PC-3 (cell line): ENCODE measurements at regions not wholly inside any gene's neighbourhood (a gene's known extent, or its start where the extent isn't known, plus 50 kb on each side); places are given as distances from the start of the nearest gene placed in this dataset.

Source experiments
- ATAC-seq: fragments of 200-7000 bp; cut with Tn5 transposase; 2 replicates; pipeline ENCODE4 v1.9.1; 2020; ENCODE audit warnings: mild to moderate bottlenecking, moderate library complexity
- BruUV-seq: library from RNA; stranded (reverse); fragments of 400-500 nt; replicated peaks from 2 replicates; lab custom pipeline; 2021; lab: Mats Ljungman, UMichigan
- CTCF ChIA-PET: fragments of 300-600 bp; sonication (Branson Sonifier 250); formaldehyde crosslinking; loops from one replicate; lab custom pipeline; 2022; ENCODE audit warnings: antibody characterized with exemption; lab: Charles Lee
- POLR2A ChIA-PET: fragments of 300-600 bp; sonication (Branson Sonifier 250); formaldehyde crosslinking; loops from one replicate; lab custom pipeline; 2022; ENCODE audit warnings: antibody characterized with exemption; ENCODE audit not compliant: unreplicated experiment; lab: Charles Lee
- DNase-seq: peaks from one replicate; pipeline ENCODE4 v3.0.0-alpha.2; 2015
- H2AFZ ChIP-seq: fragments of 300-600 bp; sonication (generic); 2 replicates; pipeline ENCODE4 v1.6.0; 2016; ENCODE audit warnings: antibody characterized with exemption, low read length
- H3F3A ChIP-seq: fragments of 300-600 bp; sonication (generic); one replicate; pipeline ENCODE4 v1.6.0; 2017; ENCODE audit warnings: antibody characterized with exemption, low read length, control low read depth, mild to moderate bottlenecking; ENCODE audit not compliant: unreplicated experiment
- H3K27ac ChIP-seq: fragments of 300-600 bp; sonication (generic); 2 replicates; pipeline ENCODE4 v1.5.1; 2016; ENCODE audit warnings: mild to moderate bottlenecking, low read length
- H3K27me3 ChIP-seq: fragments of 300-600 bp; sonication (generic); 2 replicates; pipeline ENCODE4 v1.6.1; 2016; ENCODE audit warnings: low read length, mixed read lengths
- H3K36me3 ChIP-seq: fragments of 300-600 bp; sonication (generic); 2 replicates; pipeline ENCODE4 v1.6.1; 2016; ENCODE audit warnings: low read depth, mixed run types, low read length, mixed read lengths
- H3K4me1 ChIP-seq: fragments of 300-600 bp; sonication (generic); 2 replicates; pipeline ENCODE4 v1.5.1; 2016; ENCODE audit warnings: low read length; ENCODE audit not compliant: insufficient read depth
- H3K4me2 ChIP-seq: fragments of 300-600 bp; sonication (generic); 2 replicates; pipeline ENCODE4 v1.6.0; 2016; ENCODE audit warnings: low read length
- H3K4me3 ChIP-seq: fragments of 300-600 bp; sonication (generic); 2 replicates; pipeline ENCODE4 v1.5.1; 2016; ENCODE audit warnings: mild to moderate bottlenecking, low read length, mixed read lengths
- H3K79me2 ChIP-seq: fragments of 300-600 bp; sonication (generic); 2 replicates; pipeline ENCODE4 v1.6.1; 2017; ENCODE audit warnings: low read length, mixed read lengths
- H3K9ac ChIP-seq: fragments of 300-600 bp; sonication (generic); 2 replicates; pipeline ENCODE4 v1.6.0; 2016; ENCODE audit warnings: mild to moderate bottlenecking, low read length
- H3K9me2 ChIP-seq: fragments of 300-600 bp; sonication (generic); replicated peaks from 2 replicates; pipeline ENCODE4 v1.6.1; 2016; ENCODE audit warnings: mixed run types, low read length, mixed read lengths
- H3K9me3 ChIP-seq: fragments of 300-600 bp; sonication (generic); 2 replicates; pipeline ENCODE4 v1.6.1; 2016; ENCODE audit warnings: low read length, mixed read lengths
- H4K20me1 ChIP-seq: fragments of 300-600 bp; sonication (generic); 2 replicates; pipeline ENCODE4 v1.6.1; 2016; ENCODE audit warnings: low read length, mixed read lengths
- EZH2 ChIP-seq: fragments of 300-600 bp; sonication (generic); IDR thresholded peaks from one replicate; pipeline ENCODE4 v1.6.1; 2017; ENCODE audit warnings: antibody characterized with exemption, mild to moderate bottlenecking, low read length; ENCODE audit not compliant: unreplicated experiment
- EZH2phosphoT487 ChIP-seq: fragments of 300-600 bp; sonication (generic); IDR thresholded peaks from 2 replicates; pipeline ENCODE4 v1.6.1; 2018; ENCODE audit warnings: mild to moderate bottlenecking, antibody characterized with exemption, low read length, borderline replicate concordance
- intact Hi-C: fragments of 100-400 bp; cut with micrococcal nuclease; formaldehyde crosslinking; loops from 2 replicates; pipeline ENCODE4 v1.9.0; 2023
- TF ChIP-seq, protein P1 (sequence below): fragments of 300-600 bp; sonication (generic); conservative IDR thresholded peaks from 2 replicates; pipeline ENCODE4 v1.5.1; 2017; ENCODE audit warnings: antibody characterized with exemption, low read depth, mild to moderate bottlenecking, low read length

DNA sequence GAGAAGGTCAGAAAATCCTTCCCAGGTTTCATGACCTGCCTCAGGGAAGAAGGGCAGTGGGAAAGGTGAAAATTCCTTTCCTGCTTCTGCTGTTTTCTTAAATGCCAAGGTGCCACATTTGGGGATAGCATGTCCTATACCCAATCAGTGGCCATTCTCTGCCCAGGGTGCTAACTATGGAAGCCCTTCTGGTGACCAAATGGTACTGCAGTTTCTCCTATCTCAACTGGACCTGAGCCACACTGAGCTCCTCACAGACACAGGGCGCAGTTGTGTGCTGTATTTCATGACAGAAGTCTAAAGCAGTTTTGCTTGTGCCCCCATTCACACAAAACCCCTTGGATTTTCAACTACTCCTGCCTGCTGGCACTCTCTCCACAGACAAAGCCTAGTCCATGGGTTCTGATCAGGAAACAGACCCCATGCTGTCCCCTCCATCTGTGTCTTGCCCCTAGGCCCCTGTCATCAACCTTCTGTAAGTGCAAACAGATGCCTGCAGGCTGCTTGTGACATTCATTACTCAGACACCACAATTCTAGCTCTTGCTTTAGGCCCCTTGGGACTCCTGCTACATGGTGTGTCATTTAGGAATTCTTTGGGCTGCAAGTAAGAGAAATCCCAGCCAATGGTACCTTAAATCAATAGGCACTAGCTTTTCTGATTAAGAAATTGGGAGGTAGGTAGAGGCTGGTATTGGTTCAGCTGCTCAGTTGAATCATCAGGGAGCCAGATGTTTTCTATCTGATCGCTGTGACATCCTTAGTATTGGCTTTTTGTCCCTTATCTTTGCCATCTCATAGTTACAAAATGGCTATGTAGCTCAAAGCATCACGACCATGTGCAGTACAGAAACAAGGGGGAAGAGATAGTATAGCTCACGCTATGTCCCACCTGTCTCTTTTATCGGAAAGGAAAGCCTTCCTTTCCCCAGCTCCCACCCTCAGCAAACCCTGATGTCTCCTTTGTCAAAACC is 147.8 kb downstream of the CD83 start:
- H2AFZ ChIP-seq = no peak overlapping the region
- intact Hi-C loops = no loop called here
- H3K4me2 ChIP-seq = no peak overlapping the region
- no peaks in the 10 kb centered on the region for H3K79me2 ChIP-seq
- ATAC-seq (no peak), DNase-seq (no peak)
- CTCF ChIA-PET = no interaction called here
- no peaks in the 10 kb centered on the region for H3K27me3 ChIP-seq
- no peak overlapping the region for H3K4me3 ChIP-seq
- H3K9me2 ChIP-seq = no peaks in the 10 kb centered on the region
- peaks cover 4% of the 10 kb centered on the region for H3K4me1 ChIP-seq
- no TSS peak for BruUV-seq
- no peaks in the 10 kb centered on the region for H3K36me3 ChIP-seq
- H3K9me3 ChIP-seq = 0 out of 2 replicates have a peak, but pooled peaks cover 5% of the 10 kb centered on the region
- H3F3A ChIP-seq = peaks cover 3% of the 10 kb centered on the region
- H4K20me1 ChIP-seq = no peaks in the 10 kb centered on the region
- POLR2A ChIA-PET = no interaction called here
- TF ChIP-seq, protein P1, sequence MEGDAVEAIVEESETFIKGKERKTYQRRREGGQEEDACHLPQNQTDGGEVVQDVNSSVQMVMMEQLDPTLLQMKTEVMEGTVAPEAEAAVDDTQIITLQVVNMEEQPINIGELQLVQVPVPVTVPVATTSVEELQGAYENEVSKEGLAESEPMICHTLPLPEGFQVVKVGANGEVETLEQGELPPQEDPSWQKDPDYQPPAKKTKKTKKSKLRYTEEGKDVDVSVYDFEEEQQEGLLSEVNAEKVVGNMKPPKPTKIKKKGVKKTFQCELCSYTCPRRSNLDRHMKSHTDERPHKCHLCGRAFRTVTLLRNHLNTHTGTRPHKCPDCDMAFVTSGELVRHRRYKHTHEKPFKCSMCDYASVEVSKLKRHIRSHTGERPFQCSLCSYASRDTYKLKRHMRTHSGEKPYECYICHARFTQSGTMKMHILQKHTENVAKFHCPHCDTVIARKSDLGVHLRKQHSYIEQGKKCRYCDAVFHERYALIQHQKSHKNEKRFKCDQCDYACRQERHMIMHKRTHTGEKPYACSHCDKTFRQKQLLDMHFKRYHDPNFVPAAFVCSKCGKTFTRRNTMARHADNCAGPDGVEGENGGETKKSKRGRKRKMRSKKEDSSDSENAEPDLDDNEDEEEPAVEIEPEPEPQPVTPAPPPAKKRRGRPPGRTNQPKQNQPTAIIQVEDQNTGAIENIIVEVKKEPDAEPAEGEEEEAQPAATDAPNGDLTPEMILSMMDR = no peak; the same call in 1 of the 2 replicates
- no peak for TF ChIP-seq EZH2
- no peak for TF ChIP-seq EZH2phosphoT487
- H3K27ac ChIP-seq = no peak overlapping the region
- no peak overlapping the region for H3K9ac ChIP-seq

DNA sequence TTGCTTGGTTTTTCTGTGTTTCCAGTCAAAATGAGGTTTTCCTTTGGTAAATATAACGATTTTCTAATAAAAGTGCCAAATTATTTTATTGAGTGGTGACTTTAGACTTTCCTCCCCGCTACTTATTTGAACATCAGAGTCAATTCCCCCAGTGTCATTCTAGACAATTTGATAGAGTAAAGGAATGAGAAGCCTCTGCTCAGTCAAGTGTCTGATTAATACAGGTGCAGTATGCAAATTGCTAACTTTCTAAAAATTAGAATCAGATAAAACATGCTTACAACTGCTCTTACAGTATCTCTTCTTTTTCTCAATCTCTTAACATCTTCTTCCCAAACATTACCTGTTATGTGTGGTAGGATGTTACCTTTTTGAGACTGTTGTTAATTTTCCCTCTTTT is 148.7 kb downstream of the CD83 start:
- Histone ChIP-seq H4K20me1 (no peaks in the 10 kb centered on the region), H3K79me2 (no peaks in the 10 kb centered on the region), H3K36me3 (no peaks in the 10 kb centered on the region), H3K9me2 (no peaks in the 10 kb centered on the region), H3K4me3 (no peak overlapping the region), H3K4me1 (peaks cover 9% of the 10 kb centered on the region), H3K9ac (no peak overlapping the region), H2AFZ (no peak overlapping the region), H3F3A (peaks cover 6% of the 10 kb centered on the region), H3K4me2 (no peak overlapping the region), H3K27ac (no peak overlapping the region), H3K9me3 (0 out of 2 replicates have a peak, but pooled peaks cover 5% of the 10 kb centered on the region), H3K27me3 (no peaks in the 10 kb centered on the region)
- POLR2A ChIA-PET = no interaction called here
- CTCF ChIA-PET = no interaction called here
- no TSS peak for BruUV-seq
- TF ChIP-seq EZH2phosphoT487 = no peak
- TF ChIP-seq EZH2 = no peak
- TF ChIP-seq, protein P1 = no peak
- intact Hi-C loops = no loop called here
- DNase-seq = no peak
- ATAC-seq = no peak
